Body of pancreas (tissue), 4 donors: ENCODE measurements at regions not wholly inside any gene's neighbourhood (a gene's known extent, or its start where the extent isn't known, plus 50 kb on each side); places are given as distances from the start of the nearest gene placed in this dataset.

Experiments
- POLR2A ChIP-seq, 3 donors: fragments of 450-650 bp; IDR thresholded peaks; one replicate each; pipeline ENCODE4 v1.6.1; 2016; ENCODE audit warnings: antibody characterized with exemption in 3 of 3, mild to moderate bottlenecking in 2 of 3
- TF ChIP-seq, protein P1 (sequence below), 7 experiments: fragments of 450-650 bp in 4 of 7; fragments of 200-600 bp in 3 of 7; sonication (generic) in 3 of 7; IDR thresholded peaks; one replicate each; pipeline ENCODE4 v1.5.1; 2016 to 2019; ENCODE audit warnings: antibody characterized with exemption in 7 of 7

DNA sequence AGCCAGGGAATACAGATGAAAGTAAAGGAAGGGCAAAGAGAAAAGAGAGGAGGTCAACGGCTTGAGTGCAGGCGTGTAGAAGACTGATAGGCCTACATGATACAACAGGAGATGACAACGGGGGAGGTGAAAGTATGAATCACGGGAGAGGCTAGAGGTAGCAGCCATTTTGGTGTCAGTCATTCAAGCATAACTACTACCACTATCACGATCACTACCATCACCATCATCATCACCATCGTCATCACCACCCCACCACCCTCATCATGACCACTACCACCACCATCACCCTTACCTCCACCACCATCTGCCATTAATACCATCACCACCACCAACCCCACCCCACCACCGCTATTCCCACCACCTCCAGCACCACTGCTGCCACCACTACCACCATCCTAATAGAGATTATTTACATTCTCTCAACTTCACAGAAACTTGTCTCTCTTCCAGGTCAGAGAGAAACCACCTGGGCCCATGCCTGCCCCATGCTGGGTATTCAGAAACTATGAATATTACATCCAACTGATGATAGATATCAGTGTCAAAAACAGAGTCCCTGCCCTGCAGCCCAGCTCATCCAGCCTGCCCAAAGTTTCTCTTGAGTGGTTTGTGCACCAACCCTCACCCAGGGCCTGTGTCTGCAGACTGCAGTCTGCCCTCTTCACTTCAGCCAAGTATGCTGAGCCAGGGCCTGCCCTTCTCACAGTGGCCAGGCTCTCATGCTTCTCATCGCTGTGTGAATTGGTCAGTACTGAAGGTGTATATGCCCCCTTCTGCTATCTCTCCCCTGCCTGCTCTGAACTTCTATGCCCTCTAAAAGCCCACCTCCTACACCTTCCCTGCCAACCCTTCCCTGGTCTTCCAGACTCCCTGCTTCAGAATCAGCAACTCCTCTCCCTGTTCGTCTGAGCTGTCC, 215.6 kb upstream of the TLE3 start:
- TF ChIP-seq POLR2A (IDR thresholded peaks at IDR 0.05), result no peak
- TF ChIP-seq, protein P1, sequence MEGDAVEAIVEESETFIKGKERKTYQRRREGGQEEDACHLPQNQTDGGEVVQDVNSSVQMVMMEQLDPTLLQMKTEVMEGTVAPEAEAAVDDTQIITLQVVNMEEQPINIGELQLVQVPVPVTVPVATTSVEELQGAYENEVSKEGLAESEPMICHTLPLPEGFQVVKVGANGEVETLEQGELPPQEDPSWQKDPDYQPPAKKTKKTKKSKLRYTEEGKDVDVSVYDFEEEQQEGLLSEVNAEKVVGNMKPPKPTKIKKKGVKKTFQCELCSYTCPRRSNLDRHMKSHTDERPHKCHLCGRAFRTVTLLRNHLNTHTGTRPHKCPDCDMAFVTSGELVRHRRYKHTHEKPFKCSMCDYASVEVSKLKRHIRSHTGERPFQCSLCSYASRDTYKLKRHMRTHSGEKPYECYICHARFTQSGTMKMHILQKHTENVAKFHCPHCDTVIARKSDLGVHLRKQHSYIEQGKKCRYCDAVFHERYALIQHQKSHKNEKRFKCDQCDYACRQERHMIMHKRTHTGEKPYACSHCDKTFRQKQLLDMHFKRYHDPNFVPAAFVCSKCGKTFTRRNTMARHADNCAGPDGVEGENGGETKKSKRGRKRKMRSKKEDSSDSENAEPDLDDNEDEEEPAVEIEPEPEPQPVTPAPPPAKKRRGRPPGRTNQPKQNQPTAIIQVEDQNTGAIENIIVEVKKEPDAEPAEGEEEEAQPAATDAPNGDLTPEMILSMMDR (IDR thresholded peaks at IDR 0.05), result no peak
